ENCODE measurements at regions not wholly inside any gene's neighbourhood (a gene's known extent, or its start where the extent isn't known, plus 50 kb on each side); places are given as distances from the start of the nearest gene placed in this dataset.

- no peak for TF ChIP-seq CTCF (IDR thresholded peaks at IDR 0.05; ENCODE audit: insufficient read depth, low read depth, low read length)
- TF ChIP-seq EZH2 (IDR thresholded peaks at IDR 0.05; ENCODE audit: insufficient read depth, low read length) = no peak
These were observed 170.2 kb downstream of the MIAT start for GRCh38 chr22:26827611-26828010.

Measured in astrocyte (in vitro differentiated cells and primary cell).